H1 (cell line): ENCODE measurements at regions not wholly inside any gene's neighbourhood (a gene's known extent, or its start where the extent isn't known, plus 50 kb on each side); places are given as distances from the start of the nearest gene placed in this dataset.

Experiments
- CHD7 ChIP-seq: fragments of 300-600 bp; sonication (generic); IDR thresholded peaks from 2 replicates; pipeline ENCODE4 v1.7.1; 2012; ENCODE audit warnings: low read length, moderate library complexity, mild to moderate bottlenecking, inconsistent platforms; ENCODE audit not compliant: insufficient replicate concordance
- CTBP2 ChIP-seq: IDR thresholded peaks from 2 replicates; pipeline ENCODE4 v1.7.0; 2011; ENCODE audit warnings: borderline replicate concordance, mild to moderate bottlenecking, moderate library complexity, mixed read lengths, low read length; ENCODE audit not compliant: insufficient read depth, insufficient read length
- EGR1 ChIP-seq: IDR thresholded peaks from 2 replicates; pipeline ENCODE4 v1.6.1; 2011; ENCODE audit warnings: low read depth, low read length, borderline replicate concordance
- RBBP5 ChIP-seq: IDR thresholded peaks from 2 replicates; pipeline ENCODE4 v1.7.1; 2012; ENCODE audit warnings: low read depth, mild to moderate bottlenecking, inconsistent platforms, low read length, moderate library complexity, borderline replicate concordance
- RXRA ChIP-seq: IDR thresholded peaks from 2 replicates; pipeline ENCODE4 v1.6.1; 2011; ENCODE audit warnings: low read depth, mild to moderate bottlenecking, low read length, moderate library complexity; ENCODE audit not compliant: insufficient read depth
- ZNF274 ChIP-seq: IDR thresholded peaks from 2 replicates; pipeline ENCODE4 v1.7.0; 2012; ENCODE audit warnings: low read length, borderline replicate concordance; ENCODE audit errors: extremely low read depth

DNA sequence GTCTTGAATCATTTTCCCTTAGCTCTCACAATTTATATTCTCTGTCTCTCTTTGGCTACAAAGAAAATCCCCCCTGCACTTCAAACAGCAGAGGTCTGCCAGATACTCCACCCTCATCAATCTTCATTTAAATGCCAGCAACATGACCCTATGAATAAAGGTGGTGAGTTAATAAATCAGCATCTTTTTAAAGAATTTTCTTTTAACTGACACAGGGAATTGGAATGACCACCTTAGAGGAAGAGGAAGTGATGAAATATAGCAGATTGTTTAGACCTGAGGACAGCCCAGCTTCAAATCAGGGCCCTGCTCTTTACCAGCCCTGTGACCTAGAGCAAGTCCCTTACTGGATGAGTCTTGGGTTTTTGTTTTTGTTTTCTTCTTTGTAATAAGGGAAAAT is 223.1 kb upstream of the PAPPA start (continued):
- no peak for TF ChIP-seq CHD7
- TF ChIP-seq RXRA: no peak
- no peak for TF ChIP-seq ZNF274
- TF ChIP-seq EGR1: no peak
- TF ChIP-seq CTBP2: no peak
- no peak for TF ChIP-seq RBBP5
- TF ChIP-seq, all 59 proteins: peak for 0
